ENCODE measurements at regions not wholly inside any gene's neighbourhood (a gene's known extent, or its start where the extent isn't known, plus 50 kb on each side); places are given as distances from the start of the nearest gene placed in this dataset.

GRCh38 chr2:122864728-122865127 is 1109.3 kb downstream of the TSN start:
- no peak overlapping the region for H2BK5ac ChIP-seq (ENCODE audit: low read depth, low read length)
- no peak overlapping the region for H3K27ac ChIP-seq (ENCODE audit: low read depth, low read length)
- no peak overlapping the region for H4K91ac ChIP-seq (replicated peaks; ENCODE audit: insufficient read length, low read length)
- no peak overlapping the region for H3K56ac ChIP-seq (replicated peaks; ENCODE audit: insufficient read length, low read depth, low read length)
- H2AFZ ChIP-seq (ENCODE audit: low read length) = no peak overlapping the region
- no peak overlapping the region for H3K14ac ChIP-seq (ENCODE audit: insufficient read length)
- no peak overlapping the region for H3K18ac ChIP-seq (ENCODE audit: extremely low read depth, low read length)
- no peaks in the 10 kb centered on the region for H3K36me3 ChIP-seq (ENCODE audit: control insufficient read depth in 2 of 4, insufficient read depth in 4 of 4, low read length in 3 of 4)
- H3K4ac ChIP-seq (replicated peaks; ENCODE audit: insufficient read length, low read depth, low read length) = no peak overlapping the region
- no peak overlapping the region for H4K8ac ChIP-seq (ENCODE audit: extremely low read depth, insufficient read depth, low read length)
- H3K23me2 ChIP-seq (ENCODE audit: low read depth, low read length) = no peaks in the 10 kb centered on the region
- no peak overlapping the region for H3K4me2 ChIP-seq (ENCODE audit: insufficient read depth in 1 of 2, low read depth in 2 of 2, low read length in 2 of 2)
- FAIRE-seq = no peak
- H3K9ac ChIP-seq (replicated peaks in 1 of 4; ENCODE audit: extremely low read depth in 1 of 4, low read depth in 3 of 4, low read length in 3 of 4) = no peak overlapping the region
- WGBS, 2 experiments (ENCODE audit: extremely low coverage in 1 of 2, insufficient coverage in 1 of 2, insufficient read length in 1 of 2, insufficient replicate concordance in 2 of 2, low coverage in 1 of 2, low lambda C conversion rate in 2 of 2, missing lambda C conversion rate in 1 of 2) = 92% methylated on average over 3 of the region's 3 CpGs; no CpG with 5 or more reads in 1 of the 2 experiments
- H3K4me3 ChIP-seq (ENCODE audit: extremely low read depth in 1 of 4, insufficient read depth in 2 of 4, low read depth in 3 of 4, low read length in 4 of 4) = no peak overlapping the region
- H3K79me2 ChIP-seq (ENCODE audit: control insufficient read depth in 1 of 2, insufficient read depth in 2 of 2, low read length in 2 of 2) = no peaks in the 10 kb centered on the region
- no peak overlapping the region for H3K23ac ChIP-seq (ENCODE audit: insufficient read length)
- ChIA-PET CTCF (ENCODE audit: partially characterized antibody) (no interaction called here), POLR2A (ENCODE audit: partially characterized antibody) (no interaction called here)
- no peaks in the 10 kb centered on the region for H3K79me1 ChIP-seq (ENCODE audit: low read depth, low read length)
- no peak overlapping the region for H2BK12ac ChIP-seq (ENCODE audit: low read depth, low read length)
- H2BK15ac ChIP-seq (ENCODE audit: low read length) = no peak overlapping the region
- no peak overlapping the region for H4K5ac ChIP-seq (ENCODE audit: insufficient read length, low read depth, low read length)
- no peak overlapping the region for H2AK5ac ChIP-seq (ENCODE audit: low read depth, low read length)
- H2BK120ac ChIP-seq (replicated peaks; ENCODE audit: low read depth, low read length) = no peak overlapping the region
- H3K4me1 ChIP-seq (replicated peaks in 1 of 4; ENCODE audit: control insufficient read depth in 3 of 4, insufficient read depth in 4 of 4, low read length in 3 of 4) = no peaks in the 10 kb centered on the region
- no peak for DNase-seq (ENCODE audit: low read depth in 1 of 2, low spot score in 2 of 2)
- no peaks in the 10 kb centered on the region for H3K9me3 ChIP-seq (ENCODE audit: insufficient read depth in 2 of 2, low read depth in 1 of 2, low read length in 1 of 2)
- H2BK20ac ChIP-seq (ENCODE audit: low read length) = no peak overlapping the region
- H3K27me3 ChIP-seq (replicated peaks in 1 of 4; ENCODE audit: control insufficient read depth in 3 of 4, extremely low read depth in 1 of 4, insufficient read depth in 3 of 4, low read length in 3 of 4) = no peaks in the 10 kb centered on the region
- H4K20me1 ChIP-seq (replicated peaks in 1 of 2; ENCODE audit: control insufficient read depth in 1 of 2, insufficient read depth in 2 of 2, low read length in 2 of 2) = no peaks in the 10 kb centered on the region
- TF ChIP-seq USF2 (IDR thresholded peaks at IDR 0.05; ENCODE audit: low read length) (no peak), TEAD4 (IDR thresholded peaks at IDR 0.05; ENCODE audit: low read depth, low read length) (no peak), GABPA (IDR thresholded peaks at IDR 0.05; ENCODE audit: borderline replicate concordance, insufficient read depth, low read length) (no peak), MAX (IDR thresholded peaks at IDR 0.05) (no peak), SIX5 (IDR thresholded peaks at IDR 0.05; ENCODE audit: low read depth, low read length) (no peak), EZH2 (IDR thresholded peaks at IDR 0.05; ENCODE audit: low read depth, low read length, severe bottlenecking) (no peak), RNF2 (IDR thresholded peaks at IDR 0.05; ENCODE audit: borderline replicate concordance, low read depth, low read length, missing control alignments, poor library complexity, severe bottlenecking) (no peak), POLR2A (IDR thresholded peaks at IDR 0.05; ENCODE audit: control extremely low read depth in 1 of 2, low read depth in 2 of 2, low read length in 2 of 2) (no peak), SP1 (IDR thresholded peaks at IDR 0.05; ENCODE audit: low read depth, low read length) (no peak), RAD21 (IDR thresholded peaks at IDR 0.05 in 1 of 2, conservative IDR thresholded peaks at IDR 0.05 in 1 of 2; ENCODE audit: low read depth in 2 of 2, low read length in 2 of 2) (no peak), CHD2 (IDR thresholded peaks at IDR 0.05; ENCODE audit: low read length) (no peak), HDAC6 (IDR thresholded peaks at IDR 0.05; ENCODE audit: low read depth, low read length) (no peak)
